AG04449 (cell line): ENCODE measurements at regions not wholly inside any gene's neighbourhood (a gene's known extent, or its start where the extent isn't known, plus 50 kb on each side); places are given as distances from the start of the nearest gene placed in this dataset.

Experiments
- CTCF ChIA-PET: fragments of 350-600 bp; formaldehyde crosslinking; extraction: SDS; loops from one replicate; lab custom pipeline; 2021; ENCODE audit warnings: antibody characterized with exemption; lab: Yijun Ruan, JAX
- POLR2A ChIA-PET: fragments of 400-600, 350-600 bp; formaldehyde crosslinking; extraction: SDS; loops from one replicate; lab custom pipeline; 2020; ENCODE audit warnings: antibody characterized with exemption, inconsistent platforms; lab: Yijun Ruan, JAX
- DNase-seq: peaks from one replicate; pipeline ENCODE4 v3.0.0-alpha.2; 2010; ENCODE audit warnings: low read depth, low spot score
- H3K4me3 ChIP-seq: 2 replicates; pipeline ENCODE4 v1.5.1; 2011; ENCODE audit warnings: low read depth, mild to moderate bottlenecking, control low read depth, low read length
- CTCF ChIP-seq: IDR thresholded peaks from one replicate; pipeline ENCODE4 v1.5.1; 2011; ENCODE audit warnings: mild to moderate bottlenecking, moderate library complexity, low read length, control low read depth, inconsistent platforms; ENCODE audit not compliant: insufficient read depth; ENCODE audit errors: missing control alignments

GRCh38 chr9:83154087-83154736, 91.3 kb upstream of the RASEF start:
- POLR2A ChIA-PET = no interaction called here
- peak; percentile 3 for DNase-seq
- no peak overlapping the region for H3K4me3 ChIP-seq
- CTCF ChIA-PET = no interaction called here
- TF ChIP-seq CTCF = no peak

GRCh38 chr9:83153030-83153429, 90.1 kb upstream of the RASEF start:
- no peak for TF ChIP-seq CTCF
- DNase-seq = no peak
- H3K4me3 ChIP-seq = no peak overlapping the region
- POLR2A ChIA-PET = no interaction called here
- CTCF ChIA-PET = no interaction called here

- no peak for DNase-seq
- ChIA-PET POLR2A (no interaction called here), CTCF (no interaction called here)
- no peak for TF ChIP-seq CTCF
- H3K4me3 ChIP-seq = no peak overlapping the region
Measured at GRCh38 chr9:83151627-83152137, 88.7 kb upstream of the RASEF start.

- CTCF ChIA-PET = no interaction called here
- H3K4me3 ChIP-seq = no peak overlapping the region
- no peak for DNase-seq
- POLR2A ChIA-PET = no interaction called here
- TF ChIP-seq CTCF = no peak
Measured at GRCh38 chr9:83147315-83148149, 84.6 kb upstream of the RASEF start.

- no peak overlapping the region for H3K4me3 ChIP-seq
- ChIA-PET CTCF (no interaction called here), POLR2A (no interaction called here)
- DNase-seq = no peak
- TF ChIP-seq CTCF = no peak
Measured at GRCh38 chr9:83146325-83146724, 83.4 kb upstream of the RASEF start.

GRCh38 chr9:83144492-83144891, 81.5 kb upstream of the RASEF start:
- POLR2A ChIA-PET = no interaction called here

More at GRCh38 chr9:83144492-83144891, 81.5 kb upstream of the RASEF start:
- no peak overlapping the region for H3K4me3 ChIP-seq
- no peak for TF ChIP-seq CTCF
- CTCF ChIA-PET = no interaction called here
- DNase-seq = no peak
